Liver (tissue), 8 donors: ENCODE measurements at regions not wholly inside any gene's neighbourhood (a gene's known extent, or its start where the extent isn't known, plus 50 kb on each side); places are given as distances from the start of the nearest gene placed in this dataset.

Experiments used
- DNase-seq: peaks from one replicate; pipeline ENCODE4 v3.0.0-alpha.2; 2017; ENCODE audit warnings: low spot score
- H3K27ac ChIP-seq, 2 donors: one replicate each; pipeline ENCODE4 v1.7.0; 2013; ENCODE audit warnings: inconsistent platforms in 2 of 2, low read length in 2 of 2, control low read depth in 1 of 2, low read depth in 1 of 2, mild to moderate bottlenecking in 1 of 2
- H3K27me3 ChIP-seq, 4 donors: one replicate each; pipeline versions ENCODE4 v1.6.1 to v1.7.0; 2013; ENCODE audit warnings: low read length in 3 of 4, inconsistent platforms in 1 of 4, mild to moderate bottlenecking in 1 of 4, moderate library complexity in 1 of 4; ENCODE audit not compliant: control insufficient read depth in 4 of 4, insufficient read depth in 4 of 4
- H3K36me3 ChIP-seq, 4 donors: one replicate each; pipeline versions ENCODE4 v1.6.1 to v1.7.0; 2013; ENCODE audit warnings: low read length in 3 of 4, mild to moderate bottlenecking in 3 of 4, low read depth in 1 of 4, moderate library complexity in 1 of 4; ENCODE audit not compliant: control insufficient read depth in 4 of 4, insufficient read depth in 3 of 4
- H3K4me1 ChIP-seq, 4 donors: one replicate each; pipeline versions ENCODE4 v1.6.1 to v1.7.0; 2013; ENCODE audit warnings: low read length in 3 of 4, mild to moderate bottlenecking in 3 of 4, moderate library complexity in 1 of 4; ENCODE audit not compliant: control insufficient read depth in 4 of 4, insufficient read depth in 4 of 4
- H3K4me3 ChIP-seq, 3 donors: one replicate each; pipeline versions ENCODE4 v1.6.1 to v1.7.0; 2013; ENCODE audit warnings: low read length in 3 of 3, control low read depth in 1 of 3, low read depth in 1 of 3, mild to moderate bottlenecking in 1 of 3
- H3K9ac ChIP-seq, 2 donors: one replicate each; pipeline ENCODE4 v1.7.0; 2013; ENCODE audit warnings: low read length in 2 of 2, mild to moderate bottlenecking in 2 of 2, moderate library complexity in 2 of 2, control low read depth in 1 of 2, low read depth in 1 of 2
- H3K9me3 ChIP-seq, 4 donors: one replicate each; pipeline versions ENCODE4 v1.6.1 to v1.7.0; 2013; ENCODE audit warnings: low read length in 3 of 4; ENCODE audit not compliant: control insufficient read depth in 4 of 4
- CTCF ChIP-seq: fragments of 150-350 bp; IDR thresholded peaks from 2 replicates; pipeline ENCODE4 v1.5.1; 2017; ENCODE audit warnings: improper control_type of control experiment, low read depth, low read length; ENCODE audit not compliant: missing input control
- EGR1 ChIP-seq, 2 donors: IDR thresholded peaks; 2 replicates each; pipeline ENCODE4 v1.6.1; 2016 to 2018; ENCODE audit warnings: antibody characterized with exemption in 2 of 2, low read depth in 2 of 2
- FOXA1 ChIP-seq: IDR thresholded peaks from 2 replicates; pipeline ENCODE4 v1.6.1; 2016; ENCODE audit warnings: antibody characterized with exemption
- FOXA2 ChIP-seq: IDR thresholded peaks from 2 replicates; pipeline ENCODE4 v1.6.1; 2016; ENCODE audit warnings: antibody characterized with exemption
- GABPA ChIP-seq, 2 donors: IDR thresholded peaks in 1 of 2; conservative IDR thresholded peaks in 1 of 2; 2 replicates each; pipeline ENCODE4 v1.6.1; 2016; ENCODE audit warnings: antibody characterized with exemption in 2 of 2, mild to moderate bottlenecking in 1 of 2, moderate library complexity in 1 of 2
- HNF4A ChIP-seq, 2 donors: conservative IDR thresholded peaks; 2 replicates each; pipeline ENCODE4 v1.6.1; 2016; ENCODE audit warnings: antibody characterized with exemption in 2 of 2, mild to moderate bottlenecking in 2 of 2
- HNF4G ChIP-seq: IDR thresholded peaks from 2 replicates; pipeline ENCODE4 v1.6.1; 2016; ENCODE audit warnings: antibody characterized with exemption
- JUND ChIP-seq, 2 donors: IDR thresholded peaks; 2 replicates each; pipeline ENCODE4 v1.6.1; 2016; ENCODE audit warnings: antibody characterized with exemption in 2 of 2
- MAX ChIP-seq: IDR thresholded peaks from 2 replicates; pipeline ENCODE4 v1.6.1; 2016; ENCODE audit warnings: antibody characterized with exemption
- NR2F2 ChIP-seq: IDR thresholded peaks from 2 replicates; pipeline ENCODE4 v1.6.1; 2016; ENCODE audit warnings: antibody characterized with exemption
- RAD21 ChIP-seq, 2 donors: IDR thresholded peaks; 2 replicates each; pipeline ENCODE4 v1.6.1; 2016; ENCODE audit warnings: antibody characterized with exemption in 2 of 2, mild to moderate bottlenecking in 2 of 2
- RXRA ChIP-seq, 2 donors: IDR thresholded peaks; 2 replicates each; pipeline ENCODE4 v1.6.1; 2017 to 2018; ENCODE audit warnings: antibody characterized with exemption in 2 of 2, mild to moderate bottlenecking in 1 of 2
- SP1 ChIP-seq: IDR thresholded peaks from 2 replicates; pipeline ENCODE4 v1.6.1; 2018; ENCODE audit warnings: antibody characterized with exemption, mild to moderate bottlenecking
- TAF1 ChIP-seq: conservative IDR thresholded peaks from 2 replicates; pipeline ENCODE4 v1.6.1; 2016; ENCODE audit warnings: antibody characterized with exemption, mild to moderate bottlenecking
- YY1 ChIP-seq: IDR thresholded peaks from 2 replicates; pipeline ENCODE4 v1.6.1; 2016; ENCODE audit warnings: antibody characterized with exemption, mild to moderate bottlenecking
- ZBTB33 ChIP-seq: IDR thresholded peaks from 2 replicates; pipeline ENCODE4 v1.6.1; 2016; ENCODE audit warnings: antibody characterized with exemption
- WGBS: extraction: QIAGEN DNeasy Blood & Tissue Kit; methylation state at CpG from one replicate; pipeline ENCODE4 v1.1.7; 2013; 5-methylcytosine and 5-hydroxymethylcytosine counted together
- TF ChIP-seq, protein P1 (sequence below): IDR thresholded peaks from 2 replicates; pipeline ENCODE4 v1.6.1; 2016; ENCODE audit warnings: antibody characterized with exemption, mild to moderate bottlenecking
- TF ChIP-seq, protein P2 (sequence below): IDR thresholded peaks from 2 replicates; pipeline ENCODE4 v1.6.1; 2016; ENCODE audit warnings: antibody characterized with exemption
- donor health status: healthy.
- donor health status: healthy.
- donor health status: healthy.
- donor health status: healthy.
- donor health status: healthy.

DNA sequence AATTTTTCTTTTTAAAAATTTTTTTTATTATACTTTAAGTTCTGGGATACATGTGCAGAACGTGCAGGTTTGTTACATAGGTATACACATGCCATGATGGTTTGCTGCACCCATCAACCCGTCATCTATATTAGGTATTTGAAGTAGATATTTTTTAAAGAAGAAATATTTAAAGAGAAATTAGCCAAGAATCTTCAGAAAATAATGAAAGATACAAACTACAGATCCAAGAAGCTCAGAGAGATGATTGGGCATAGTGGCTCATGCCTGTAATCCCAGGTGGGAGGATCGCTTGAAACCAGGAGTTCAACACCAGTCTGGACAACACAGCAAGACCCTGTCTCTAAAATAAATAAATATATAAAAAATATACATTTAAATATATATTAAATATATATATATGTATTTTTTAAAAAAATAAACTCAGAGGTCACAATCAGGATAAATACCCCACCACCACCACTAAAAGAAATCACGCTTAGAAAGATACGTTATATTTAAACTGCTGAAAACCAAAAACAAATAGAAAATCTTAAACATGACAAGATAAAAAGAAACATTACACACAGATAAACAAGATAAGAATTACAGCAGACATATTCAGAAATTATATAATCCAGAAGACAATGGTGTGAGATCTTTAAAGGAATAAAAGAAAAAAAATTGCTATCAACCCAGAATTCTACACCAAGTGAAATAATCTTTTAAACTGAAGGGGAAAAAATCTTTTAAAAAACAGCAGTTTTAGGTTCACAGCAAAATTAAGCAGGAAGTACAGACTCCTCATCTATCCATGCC is 57.5 kb downstream of the CSF2 start:
- 92% methylated on average over 5 of the region's 5 CpGs for WGBS
- H3K27ac ChIP-seq, result no peak overlapping the region
- no peak for DNase-seq

More for the DNA sequence above, 57.5 kb downstream of the CSF2 start:
- Histone ChIP-seq H3K4me3 (no peak overlapping the region), H3K9me3 (peaks cover 0 to 5% (median 0%) of the 10 kb centered on the region in 4 donors), H3K9ac (no peak overlapping the region), H3K27me3 (no peaks in the 10 kb centered on the region), H3K36me3 (no peaks in the 10 kb centered on the region), H3K4me1 (no peaks in the 10 kb centered on the region)
- TF ChIP-seq HNF4G (no peak), YY1 (no peak), GABPA (IDR thresholded peaks at IDR 0.05 in 1 of 2, conservative IDR thresholded peaks at IDR 0.05 in 1 of 2) (no peak), MAX (no peak), FOXA2 (no peak), TAF1 (no peak), JUND (IDR thresholded peaks at IDR 0.05) (no peak), NR2F2 (no peak), FOXA1 (no peak), EGR1 (IDR thresholded peaks at IDR 0.05; ENCODE audit: low read depth in 2 of 2) (no peak), ZBTB33 (no peak), CTCF (no peak), RAD21 (IDR thresholded peaks at IDR 0.05) (no peak), RXRA (IDR thresholded peaks at IDR 0.05) (no peak), HNF4A (conservative IDR thresholded peaks at IDR 0.05) (no peak), SP1 (no peak)
- TF ChIP-seq, protein P1, sequence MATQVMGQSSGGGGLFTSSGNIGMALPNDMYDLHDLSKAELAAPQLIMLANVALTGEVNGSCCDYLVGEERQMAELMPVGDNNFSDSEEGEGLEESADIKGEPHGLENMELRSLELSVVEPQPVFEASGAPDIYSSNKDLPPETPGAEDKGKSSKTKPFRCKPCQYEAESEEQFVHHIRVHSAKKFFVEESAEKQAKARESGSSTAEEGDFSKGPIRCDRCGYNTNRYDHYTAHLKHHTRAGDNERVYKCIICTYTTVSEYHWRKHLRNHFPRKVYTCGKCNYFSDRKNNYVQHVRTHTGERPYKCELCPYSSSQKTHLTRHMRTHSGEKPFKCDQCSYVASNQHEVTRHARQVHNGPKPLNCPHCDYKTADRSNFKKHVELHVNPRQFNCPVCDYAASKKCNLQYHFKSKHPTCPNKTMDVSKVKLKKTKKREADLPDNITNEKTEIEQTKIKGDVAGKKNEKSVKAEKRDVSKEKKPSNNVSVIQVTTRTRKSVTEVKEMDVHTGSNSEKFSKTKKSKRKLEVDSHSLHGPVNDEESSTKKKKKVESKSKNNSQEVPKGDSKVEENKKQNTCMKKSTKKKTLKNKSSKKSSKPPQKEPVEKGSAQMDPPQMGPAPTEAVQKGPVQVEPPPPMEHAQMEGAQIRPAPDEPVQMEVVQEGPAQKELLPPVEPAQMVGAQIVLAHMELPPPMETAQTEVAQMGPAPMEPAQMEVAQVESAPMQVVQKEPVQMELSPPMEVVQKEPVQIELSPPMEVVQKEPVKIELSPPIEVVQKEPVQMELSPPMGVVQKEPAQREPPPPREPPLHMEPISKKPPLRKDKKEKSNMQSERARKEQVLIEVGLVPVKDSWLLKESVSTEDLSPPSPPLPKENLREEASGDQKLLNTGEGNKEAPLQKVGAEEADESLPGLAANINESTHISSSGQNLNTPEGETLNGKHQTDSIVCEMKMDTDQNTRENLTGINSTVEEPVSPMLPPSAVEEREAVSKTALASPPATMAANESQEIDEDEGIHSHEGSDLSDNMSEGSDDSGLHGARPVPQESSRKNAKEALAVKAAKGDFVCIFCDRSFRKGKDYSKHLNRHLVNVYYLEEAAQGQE, result no peak
- TF ChIP-seq, protein P2, sequence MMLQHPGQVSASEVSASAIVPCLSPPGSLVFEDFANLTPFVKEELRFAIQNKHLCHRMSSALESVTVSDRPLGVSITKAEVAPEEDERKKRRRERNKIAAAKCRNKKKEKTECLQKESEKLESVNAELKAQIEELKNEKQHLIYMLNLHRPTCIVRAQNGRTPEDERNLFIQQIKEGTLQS, result no peak
